OCI-LY7 (cell line): ENCODE measurements at regions not wholly inside any gene's neighbourhood (a gene's known extent, or its start where the extent isn't known, plus 50 kb on each side); places are given as distances from the start of the nearest gene placed in this dataset.

Source experiments
- BruUV-seq: library from RNA; stranded (reverse); fragments of 400-500 nt; replicated peaks from 2 replicates; lab custom pipeline; 2021; lab: Mats Ljungman, UMichigan
- CTCF ChIA-PET: fragments of 300-600 bp; sonication (Branson Sonifier 250); formaldehyde crosslinking; loops from one replicate; lab custom pipeline; 2022; ENCODE audit warnings: antibody characterized with exemption; ENCODE audit not compliant: unreplicated experiment; lab: Charles Lee
- POLR2A ChIA-PET: fragments of 300-600 bp; sonication (Branson Sonifier 250); formaldehyde crosslinking; loops from one replicate; lab custom pipeline; 2022; ENCODE audit warnings: antibody characterized with exemption; lab: Charles Lee
- DNase-seq: peaks from one replicate; pipeline ENCODE4 v3.0.0-alpha.2; 2015; ENCODE audit warnings: low spot score
- H2AFZ ChIP-seq: fragments of 200-600 bp; sonication (generic), shearing (Covaris generic); 2 replicates; pipeline ENCODE4 v1.6.1; 2014; ENCODE audit warnings: mild to moderate bottlenecking, antibody characterized with exemption, low read length, moderate library complexity
- H3K27ac ChIP-seq: fragments of 200-600 bp; sonication (generic); 2 replicates; pipeline ENCODE4 v1.5.1; 2014; ENCODE audit warnings: mixed run types, low read depth, mild to moderate bottlenecking, moderate library complexity, low read length, inconsistent platforms; ENCODE audit not compliant: poor library complexity, severe bottlenecking
- H3K36me3 ChIP-seq: fragments of 200-600 bp; sonication (generic); 2 replicates; pipeline ENCODE4 v1.6.1; 2014; ENCODE audit warnings: mild to moderate bottlenecking, antibody characterized with exemption, low read length, moderate library complexity, mixed read lengths; ENCODE audit not compliant: insufficient read depth
- H3K4me1 ChIP-seq: fragments of 200-600 bp; sonication (generic); 2 replicates; pipeline ENCODE4 v1.5.1; 2014; ENCODE audit warnings: mild to moderate bottlenecking, low read length; ENCODE audit not compliant: insufficient read depth, poor library complexity, severe bottlenecking
- H3K4me2 ChIP-seq: fragments of 200-600 bp; sonication (generic); 2 replicates; pipeline ENCODE4 v1.6.1; 2014; ENCODE audit warnings: mild to moderate bottlenecking, low read length
- H3K4me3 ChIP-seq: fragments of 200-600 bp; sonication (generic); 2 replicates; pipeline ENCODE4 v1.5.1; 2014; ENCODE audit warnings: mild to moderate bottlenecking, low read depth, low read length; ENCODE audit not compliant: poor library complexity, severe bottlenecking
- H3K79me2 ChIP-seq: fragments of 200-600 bp; sonication (generic); 2 replicates; pipeline ENCODE4 v1.6.1; 2016; ENCODE audit warnings: low read depth, mild to moderate bottlenecking, low read length, moderate library complexity, mixed read lengths; ENCODE audit not compliant: insufficient read depth
- H3K9me2 ChIP-seq: fragments of 200-600 bp; sonication (generic); 2 replicates; pipeline ENCODE4 v1.6.1; 2016; ENCODE audit warnings: mild to moderate bottlenecking, low read length, mixed read lengths; ENCODE audit not compliant: insufficient read depth
- H3K9me3 ChIP-seq: fragments of 200-600 bp; sonication (generic); 2 replicates; pipeline ENCODE4 v1.6.1; 2014; ENCODE audit warnings: mild to moderate bottlenecking, mixed run types, low read length, mixed read lengths
- H4K20me1 ChIP-seq: fragments of 200-600 bp; sonication (generic); 2 replicates; pipeline ENCODE4 v1.6.1; 2014; ENCODE audit warnings: mild to moderate bottlenecking, antibody characterized with exemption, low read length, moderate library complexity, mixed read lengths; ENCODE audit not compliant: insufficient read depth
- CTCF ChIP-seq: fragments of 200-600 bp; sonication (generic); conservative IDR thresholded peaks from 2 replicates; pipeline ENCODE4 v1.5.1; 2014; ENCODE audit warnings: mild to moderate bottlenecking, antibody characterized with exemption, low read length, moderate library complexity, mixed read lengths
- EZH2phosphoT487 ChIP-seq: fragments of 200-600 bp; sonication (generic); IDR thresholded peaks from 2 replicates; pipeline ENCODE4 v1.6.1; 2018; ENCODE audit warnings: low read depth, borderline replicate concordance, mild to moderate bottlenecking, mixed run types, antibody characterized with exemption, low read length, moderate library complexity, mixed read lengths
- intact Hi-C: fragments of 100-400 bp; cut with micrococcal nuclease; formaldehyde crosslinking; loops from one replicate; pipeline ENCODE4 v1.10.0; 2022; ENCODE audit not compliant: unreplicated experiment

GRCh38 chr10:36581237-36581636 lies 544.2 kb upstream of the ANKRD30A start:
- Histone ChIP-seq H3K79me2 (no peaks in the 10 kb centered on the region), H3K9me3 (no peaks in the 10 kb centered on the region), H3K4me3 (no peak overlapping the region), H2AFZ (no peak overlapping the region), H4K20me1 (no peaks in the 10 kb centered on the region), H3K4me1 (no peaks in the 10 kb centered on the region), H3K36me3 (no peaks in the 10 kb centered on the region), H3K4me2 (no peak overlapping the region), H3K27ac (no peak overlapping the region), H3K9me2 (no peaks in the 10 kb centered on the region)
- BruUV-seq = no TSS peak
- intact Hi-C loops = no loop called here
- DNase-seq = no peak
- TF ChIP-seq CTCF = no peak
- TF ChIP-seq EZH2phosphoT487 = no peak
- POLR2A ChIA-PET = interaction anchor here (1.1 kb wide), 1 partner anchor 29 kb away, joined by 4 read pairs; no protein-coding TSS in a partner anchor
- CTCF ChIA-PET = no interaction called here

- ChIA-PET POLR2A (no interaction called here), CTCF (no interaction called here)
- DNase-seq = no peak
- H3K9me2 ChIP-seq = no peaks in the 10 kb centered on the region
- TF ChIP-seq CTCF (no peak), EZH2phosphoT487 (no peak)
- no peak overlapping the region for H3K4me3 ChIP-seq
- H2AFZ ChIP-seq = no peak overlapping the region
- no TSS peak for BruUV-seq
- no peak overlapping the region for H3K27ac ChIP-seq
- no peaks in the 10 kb centered on the region for H3K36me3 ChIP-seq
- no peaks in the 10 kb centered on the region for H4K20me1 ChIP-seq
- H3K4me2 ChIP-seq = no peak overlapping the region
- H3K9me3 ChIP-seq = no peaks in the 10 kb centered on the region
- no peaks in the 10 kb centered on the region for H3K4me1 ChIP-seq
- H3K79me2 ChIP-seq = no peaks in the 10 kb centered on the region
- intact Hi-C loops = no loop called here
Observed at GRCh38 chr10:36578306-36578705, 547.1 kb upstream of the ANKRD30A start.

GRCh38 chr10:36577126-36577525 lies 548.3 kb upstream of the ANKRD30A start:
- CTCF ChIA-PET = no interaction called here
- H3K9me3 ChIP-seq = no peaks in the 10 kb centered on the region
- BruUV-seq = no TSS peak

More at GRCh38 chr10:36577126-36577525, 548.3 kb upstream of the ANKRD30A start:
- no peak for DNase-seq
- no peak overlapping the region for H3K4me3 ChIP-seq
- H4K20me1 ChIP-seq = no peaks in the 10 kb centered on the region
- H3K9me2 ChIP-seq = no peaks in the 10 kb centered on the region
- H3K27ac ChIP-seq = no peak overlapping the region
- TF ChIP-seq CTCF (no peak), EZH2phosphoT487 (no peak)
- no peaks in the 10 kb centered on the region for H3K4me1 ChIP-seq
- POLR2A ChIA-PET = no interaction called here
- no peak overlapping the region for H3K4me2 ChIP-seq
- H2AFZ ChIP-seq = no peak overlapping the region
- no peaks in the 10 kb centered on the region for H3K36me3 ChIP-seq
- intact Hi-C loops = no loop called here
- no peaks in the 10 kb centered on the region for H3K79me2 ChIP-seq
